Mesodermal cell (in vitro differentiated cells): ENCODE measurements at regions not wholly inside any gene's neighbourhood (a gene's known extent, or its start where the extent isn't known, plus 50 kb on each side); places are given as distances from the start of the nearest gene placed in this dataset.

Experiments
- H3K27ac ChIP-seq: 2 replicates; pipeline ENCODE4 v1.7.0; 2013; ENCODE audit warnings: mild to moderate bottlenecking, low read depth, low read length, moderate library complexity; ENCODE audit not compliant: severe bottlenecking
- H3K36me3 ChIP-seq: 2 replicates; pipeline ENCODE4 v1.7.1; 2013; ENCODE audit warnings: mild to moderate bottlenecking, low read length, moderate library complexity; ENCODE audit not compliant: control insufficient read depth, insufficient read depth
- H3K4me1 ChIP-seq: one replicate; pipeline ENCODE4 v1.7.1; 2013; ENCODE audit warnings: mild to moderate bottlenecking, low read length; ENCODE audit not compliant: insufficient read depth, control insufficient read depth, poor library complexity, severe bottlenecking
- H3K4me3 ChIP-seq: 2 replicates; pipeline ENCODE4 v1.7.0; 2013; ENCODE audit warnings: low read length, control low read depth, mild to moderate bottlenecking; ENCODE audit not compliant: insufficient read depth, poor library complexity, severe bottlenecking; ENCODE audit errors: extremely low read depth
- H3K9me3 ChIP-seq: 2 replicates; pipeline ENCODE4 v1.7.1; 2013; ENCODE audit warnings: mild to moderate bottlenecking, low read length, moderate library complexity; ENCODE audit not compliant: control insufficient read depth
- WGBS, 2 experiments: methylation state at CpG; one replicate each; pipeline ENCODE4 v1.1.5; 2013; ENCODE audit warnings: missing lambda C conversion rate in 2 of 2; ENCODE audit not compliant: insufficient coverage in 2 of 2; 5-methylcytosine and 5-hydroxymethylcytosine counted together

- Histone ChIP-seq H3K36me3 (no peaks in the 10 kb centered on the region), H3K27ac (no peak overlapping the region), H3K4me1 (no peaks in the 10 kb centered on the region), H3K4me3 (no peak overlapping the region), H3K9me3 (peaks cover 7% of the 10 kb centered on the region)
- WGBS, 2 experiments = 85 to 94% methylated on average over 3 to 4 of the region's 4 CpGs
These were observed 69.3 kb downstream of the ISOC1 start for GRCh38 chr5:129163810-129164378.

DNA sequence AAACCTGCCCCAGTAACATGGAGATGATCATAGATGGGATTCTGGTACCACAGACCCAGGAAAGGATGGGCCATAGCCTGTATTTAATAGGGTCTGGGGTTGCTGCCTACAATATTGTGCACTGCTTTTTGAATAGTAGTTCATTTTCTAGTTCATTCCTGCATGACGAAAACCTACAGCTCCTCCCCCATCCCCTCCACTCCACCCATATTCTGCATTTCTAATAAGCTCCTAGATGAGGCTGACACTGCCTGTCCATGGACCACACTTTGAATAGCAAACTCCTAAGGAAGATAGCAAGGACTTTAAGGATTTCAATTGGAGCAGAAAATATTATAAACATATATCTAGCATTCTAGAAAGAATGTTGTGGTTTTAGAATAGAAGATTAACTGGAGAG lies 75.5 kb downstream of the ISOC1 start:
- 100% methylated on average over 1 of the region's 1 CpG; no CpG with 5 or more reads in 1 of the 2 experiments for WGBS, 2 experiments
- Histone ChIP-seq H3K36me3 (no peaks in the 10 kb centered on the region), H3K4me3 (no peak overlapping the region), H3K4me1 (no peaks in the 10 kb centered on the region), H3K9me3 (no peaks in the 10 kb centered on the region), H3K27ac (no peak overlapping the region)

DNA sequence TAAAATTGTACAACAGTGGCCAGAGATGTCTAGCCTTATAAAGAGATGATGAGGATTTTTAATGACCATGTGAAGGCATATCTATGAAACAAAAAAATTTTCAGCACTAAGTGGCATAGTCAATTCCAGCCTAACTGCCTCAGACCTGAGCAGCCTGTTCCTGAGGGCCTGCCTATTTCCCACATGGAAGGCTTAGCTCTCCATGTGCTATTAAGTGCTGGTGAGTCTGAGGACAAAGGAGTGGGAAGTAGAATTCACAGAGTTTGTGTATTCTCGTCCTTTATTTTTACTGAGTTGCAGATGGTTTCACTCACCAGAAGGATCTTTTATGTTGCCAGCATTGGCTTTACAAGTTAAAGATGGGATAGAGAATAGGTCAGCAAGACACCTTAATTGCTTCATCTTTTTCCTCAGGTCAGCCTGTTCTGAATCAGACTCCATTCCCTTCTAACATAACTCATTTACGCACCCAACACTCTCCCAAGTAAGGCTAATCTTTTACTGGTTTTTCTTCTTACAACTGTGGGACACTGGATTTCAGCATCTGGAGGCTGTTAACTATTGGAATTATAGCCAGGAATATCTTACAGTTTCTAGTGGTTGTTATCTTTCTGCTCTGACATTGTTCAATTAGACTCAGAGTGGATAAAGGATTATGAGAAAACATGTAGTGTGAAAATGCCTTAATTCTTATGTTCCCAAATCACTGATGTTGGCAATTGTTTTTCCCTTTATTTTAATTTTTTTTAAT lies 76.8 kb downstream of the ISOC1 start:
- Histone ChIP-seq H3K9me3 (no peaks in the 10 kb centered on the region), H3K4me3 (no peak overlapping the region), H3K27ac (no peak overlapping the region), H3K4me1 (no peaks in the 10 kb centered on the region), H3K36me3 (no peaks in the 10 kb centered on the region)
- WGBS, 2 experiments = 60 to 90% methylated on average over 1 of the region's 2 CpGs

DNA sequence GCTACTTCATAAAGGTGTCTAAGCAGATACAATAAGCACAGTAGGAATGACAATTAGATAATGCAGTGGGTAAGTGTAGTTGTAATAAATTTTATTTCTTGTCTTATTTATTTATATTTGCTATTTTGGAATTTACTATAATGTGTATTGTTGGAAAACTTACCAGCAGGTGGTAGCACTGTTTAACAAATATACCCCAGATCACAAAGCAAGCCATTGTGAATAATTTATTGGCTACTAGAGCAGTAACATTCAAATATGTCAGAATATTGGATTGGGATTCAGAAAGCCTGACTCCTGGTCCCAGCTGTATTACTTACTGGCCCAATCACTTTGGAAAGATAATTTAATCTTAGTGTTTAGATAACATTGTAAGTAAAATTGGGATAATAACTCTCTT lies 78.0 kb downstream of the ISOC1 start:
- Histone ChIP-seq H3K9me3 (no peaks in the 10 kb centered on the region), H3K4me3 (no peak overlapping the region), H3K27ac (no peak overlapping the region), H3K36me3 (no peaks in the 10 kb centered on the region), H3K4me1 (no peaks in the 10 kb centered on the region)

DNA sequence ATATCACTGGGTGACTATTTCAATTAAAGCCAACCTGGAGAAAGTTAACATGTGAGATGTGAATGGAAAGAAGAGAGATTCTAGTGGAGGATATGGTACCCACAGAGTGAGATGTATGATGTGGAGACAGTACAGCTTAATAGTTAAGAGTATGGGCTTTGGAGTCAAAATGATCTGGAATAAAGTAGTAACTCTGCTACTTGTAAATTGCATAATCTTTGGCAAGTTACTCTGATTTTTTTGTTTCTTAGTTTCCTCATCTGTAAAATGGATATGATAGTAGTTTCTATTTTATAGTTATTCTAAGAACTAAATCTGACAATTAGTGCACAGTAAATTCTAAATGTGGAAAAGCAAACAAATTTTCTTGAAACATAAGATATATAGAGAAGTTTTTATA lies 79.2 kb downstream of the ISOC1 start:
- Histone ChIP-seq H3K36me3 (no peaks in the 10 kb centered on the region), H3K4me1 (no peaks in the 10 kb centered on the region), H3K27ac (no peak overlapping the region), H3K4me3 (no peak overlapping the region), H3K9me3 (no peaks in the 10 kb centered on the region)

- Histone ChIP-seq H3K27ac (no peak overlapping the region), H3K36me3 (no peaks in the 10 kb centered on the region), H3K4me3 (no peak overlapping the region), H3K9me3 (no peaks in the 10 kb centered on the region), H3K4me1 (no peaks in the 10 kb centered on the region)
- 80% methylated on average over 1 of the region's 2 CpGs for WGBS, 2 experiments
These were observed 79.9 kb downstream of the ISOC1 start for GRCh38 chr5:129174480-129174879.

GRCh38 chr5:129177451-129177850 lies 82.9 kb downstream of the ISOC1 start:
- Histone ChIP-seq H3K4me3 (no peak overlapping the region), H3K9me3 (no peaks in the 10 kb centered on the region), H3K36me3 (no peaks in the 10 kb centered on the region), H3K27ac (no peak overlapping the region), H3K4me1 (no peaks in the 10 kb centered on the region)

- WGBS, 2 experiments = 100% methylated on average over 1 to 2 of the region's 3 CpGs
- Histone ChIP-seq H3K9me3 (no peaks in the 10 kb centered on the region), H3K27ac (no peak overlapping the region), H3K4me3 (no peak overlapping the region), H3K4me1 (no peaks in the 10 kb centered on the region), H3K36me3 (no peaks in the 10 kb centered on the region)
These were observed 104.8 kb downstream of the ISOC1 start for GRCh38 chr5:129199308-129199707.

GRCh38 chr5:129204525-129204924 lies 110.0 kb downstream of the ISOC1 start:
- Histone ChIP-seq H3K9me3 (no peaks in the 10 kb centered on the region), H3K4me1 (no peaks in the 10 kb centered on the region), H3K36me3 (no peaks in the 10 kb centered on the region), H3K4me3 (no peak overlapping the region), H3K27ac (no peak overlapping the region)
- WGBS, 2 experiments = no CpG with 5 or more reads among the region's 1 CpG

- Histone ChIP-seq H3K9me3 (peaks cover 3% of the 10 kb centered on the region), H3K4me1 (no peaks in the 10 kb centered on the region), H3K27ac (no peak overlapping the region), H3K36me3 (no peaks in the 10 kb centered on the region), H3K4me3 (no peak overlapping the region)
- WGBS, 2 experiments = 71 to 94% methylated on average over 2 to 5 of the region's 6 CpGs
These were observed 121.5 kb downstream of the ISOC1 start for GRCh38 chr5:129216001-129216400.

- 100% methylated on average over 2 of the region's 3 CpGs; no CpG with 5 or more reads in 1 of the 2 experiments for WGBS, 2 experiments
- Histone ChIP-seq H3K9me3 (peaks cover 3% of the 10 kb centered on the region), H3K36me3 (no peaks in the 10 kb centered on the region), H3K4me3 (no peak overlapping the region), H3K4me1 (no peaks in the 10 kb centered on the region), H3K27ac (no peak overlapping the region)
These were observed 122.6 kb downstream of the ISOC1 start for GRCh38 chr5:129217179-129217578.
